ENCODE measurements at regions not wholly inside any gene's neighbourhood (a gene's known extent, or its start where the extent isn't known, plus 50 kb on each side); places are given as distances from the start of the nearest gene placed in this dataset.

- no peak overlapping the region for H3K4me3 ChIP-seq (ENCODE audit: low read depth, low read length)
- no peak overlapping the region for H3K27ac ChIP-seq (ENCODE audit: low read depth, low read length)
- CTCF ChIA-PET: no interaction called here
- H3K27me3 ChIP-seq (ENCODE audit: control insufficient read depth, insufficient read depth, low read length): no peaks in the 10 kb centered on the region
- POLR2A ChIA-PET: no interaction called here
- no peaks in the 10 kb centered on the region; the same call in 1 of the 2 replicates for H3K9me3 ChIP-seq (ENCODE audit: control insufficient read depth, insufficient read depth, low read length)
- DNase-seq (ENCODE audit: low read depth, low spot score): no peak
- no peak for TF ChIP-seq CTCF (IDR thresholded peaks at IDR 0.05; ENCODE audit: low read depth, low read length)
Measured at GRCh38 chr7:118801366-118801765, 576.9 kb downstream of the ANKRD7 start.

GRCh38 chr7:118802726-118803125 is 578.2 kb downstream of the ANKRD7 start:
- H3K9me3 ChIP-seq (ENCODE audit: control insufficient read depth, insufficient read depth, low read length): no peaks in the 10 kb centered on the region; the same call in 1 of the 2 replicates
- TF ChIP-seq CTCF (IDR thresholded peaks at IDR 0.05; ENCODE audit: low read depth, low read length): no peak
- ChIA-PET CTCF (no interaction called here), POLR2A (no interaction called here)
- no peaks in the 10 kb centered on the region for H3K27me3 ChIP-seq (ENCODE audit: control insufficient read depth, insufficient read depth, low read length)
- no peak overlapping the region for H3K4me3 ChIP-seq (ENCODE audit: low read depth, low read length)
- no peak for DNase-seq (ENCODE audit: low read depth, low spot score)
- H3K27ac ChIP-seq (ENCODE audit: low read depth, low read length): no peak overlapping the region

GRCh38 chr7:118826246-118826645 is 601.7 kb downstream of the ANKRD7 start:
- no peak for DNase-seq (ENCODE audit: low read depth, low spot score)
- ChIA-PET POLR2A (no interaction called here), CTCF (no interaction called here)
- H3K9me3 ChIP-seq (ENCODE audit: control insufficient read depth, insufficient read depth, low read length): no peaks in the 10 kb centered on the region
- no peak overlapping the region for H3K4me3 ChIP-seq (ENCODE audit: low read depth, low read length)
- H3K27me3 ChIP-seq (ENCODE audit: control insufficient read depth, insufficient read depth, low read length): no peaks in the 10 kb centered on the region
- H3K27ac ChIP-seq (ENCODE audit: low read depth, low read length): no peak overlapping the region
- no peak for TF ChIP-seq CTCF (IDR thresholded peaks at IDR 0.05; ENCODE audit: low read depth, low read length)

GRCh38 chr7:118836933-118837332 is 612.4 kb downstream of the ANKRD7 start:
- POLR2A ChIA-PET: no interaction called here
- H3K9me3 ChIP-seq (ENCODE audit: control insufficient read depth, insufficient read depth, low read length): no peaks in the 10 kb centered on the region; the same call in 1 of the 2 replicates

GRCh38 chr7:118839515-118839914 is 615.0 kb downstream of the ANKRD7 start:
- ChIA-PET CTCF (no interaction called here), POLR2A (no interaction called here)
- H3K27ac ChIP-seq (ENCODE audit: low read depth, low read length): no peak overlapping the region
- no peak for TF ChIP-seq CTCF (IDR thresholded peaks at IDR 0.05; ENCODE audit: low read depth, low read length)
- no peaks in the 10 kb centered on the region; the same call in 1 of the 2 replicates for H3K9me3 ChIP-seq (ENCODE audit: control insufficient read depth, insufficient read depth, low read length)
- no peak for DNase-seq (ENCODE audit: low read depth, low spot score)
- H3K4me3 ChIP-seq (ENCODE audit: low read depth, low read length): no peak overlapping the region
- no peaks in the 10 kb centered on the region for H3K27me3 ChIP-seq (ENCODE audit: control insufficient read depth, insufficient read depth, low read length)

More at GRCh38 chr7:118836933-118837332, 612.4 kb downstream of the ANKRD7 start:
- Histone ChIP-seq H3K27ac (ENCODE audit: low read depth, low read length) (no peak overlapping the region), H3K4me3 (ENCODE audit: low read depth, low read length) (no peak overlapping the region), H3K27me3 (ENCODE audit: control insufficient read depth, insufficient read depth, low read length) (no peaks in the 10 kb centered on the region)
- CTCF ChIA-PET: no interaction called here
- TF ChIP-seq CTCF (IDR thresholded peaks at IDR 0.05; ENCODE audit: low read depth, low read length): no peak
- DNase-seq (ENCODE audit: low read depth, low spot score): no peak

All from AG04450 (cell line).